ENCODE measurements at regions not wholly inside any gene's neighbourhood (a gene's known extent, or its start where the extent isn't known, plus 50 kb on each side); places are given as distances from the start of the nearest gene placed in this dataset.

DNA sequence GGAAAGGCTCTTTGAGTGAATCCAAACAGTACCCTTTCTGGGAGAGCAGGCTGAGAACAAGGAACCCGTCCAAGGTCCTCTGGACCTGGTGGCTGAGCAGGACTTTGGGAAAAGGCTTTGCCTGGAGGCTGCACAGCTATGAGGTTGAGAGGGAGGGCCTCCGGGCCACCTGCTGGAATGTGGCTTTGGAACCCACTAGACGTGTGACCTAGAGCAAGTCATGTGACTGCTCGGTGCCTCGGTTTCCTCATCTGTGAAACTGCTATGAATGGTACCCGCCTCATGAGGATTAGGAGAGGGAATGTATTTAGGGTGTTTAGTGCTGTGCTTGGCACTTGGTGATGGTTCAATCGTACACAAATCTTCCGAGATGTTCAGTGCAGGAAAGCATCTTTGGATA lies 50.4 kb downstream of the HAPSTR1 start:
- Histone ChIP-seq H3K4me3 (no peak overlapping the region), H3K27ac (no peak overlapping the region), H3K4me1 (peaks cover 5% of the 10 kb centered on the region), H3K9me3 (no peaks in the 10 kb centered on the region), H3K27me3 (no peaks in the 10 kb centered on the region), H3K36me3 (replicated peaks in 1 of 2; ENCODE audit: insufficient read depth in 1 of 2, low read depth in 2 of 2) (no peaks in the 10 kb centered on the region)
- ATAC-seq (no peak), DNase-seq (no peak)
- TF ChIP-seq POLR2A (IDR thresholded peaks at IDR 0.05), result no peak
- TF ChIP-seq, protein P1, sequence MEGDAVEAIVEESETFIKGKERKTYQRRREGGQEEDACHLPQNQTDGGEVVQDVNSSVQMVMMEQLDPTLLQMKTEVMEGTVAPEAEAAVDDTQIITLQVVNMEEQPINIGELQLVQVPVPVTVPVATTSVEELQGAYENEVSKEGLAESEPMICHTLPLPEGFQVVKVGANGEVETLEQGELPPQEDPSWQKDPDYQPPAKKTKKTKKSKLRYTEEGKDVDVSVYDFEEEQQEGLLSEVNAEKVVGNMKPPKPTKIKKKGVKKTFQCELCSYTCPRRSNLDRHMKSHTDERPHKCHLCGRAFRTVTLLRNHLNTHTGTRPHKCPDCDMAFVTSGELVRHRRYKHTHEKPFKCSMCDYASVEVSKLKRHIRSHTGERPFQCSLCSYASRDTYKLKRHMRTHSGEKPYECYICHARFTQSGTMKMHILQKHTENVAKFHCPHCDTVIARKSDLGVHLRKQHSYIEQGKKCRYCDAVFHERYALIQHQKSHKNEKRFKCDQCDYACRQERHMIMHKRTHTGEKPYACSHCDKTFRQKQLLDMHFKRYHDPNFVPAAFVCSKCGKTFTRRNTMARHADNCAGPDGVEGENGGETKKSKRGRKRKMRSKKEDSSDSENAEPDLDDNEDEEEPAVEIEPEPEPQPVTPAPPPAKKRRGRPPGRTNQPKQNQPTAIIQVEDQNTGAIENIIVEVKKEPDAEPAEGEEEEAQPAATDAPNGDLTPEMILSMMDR (IDR thresholded peaks at IDR 0.05), result no peak
- intact Hi-C loops (cut with DNase I), result no loop called here
- WGBS, 2 donors, result 79 to 91% methylated on average over 7 to 8 of the region's 8 CpGs

DNA sequence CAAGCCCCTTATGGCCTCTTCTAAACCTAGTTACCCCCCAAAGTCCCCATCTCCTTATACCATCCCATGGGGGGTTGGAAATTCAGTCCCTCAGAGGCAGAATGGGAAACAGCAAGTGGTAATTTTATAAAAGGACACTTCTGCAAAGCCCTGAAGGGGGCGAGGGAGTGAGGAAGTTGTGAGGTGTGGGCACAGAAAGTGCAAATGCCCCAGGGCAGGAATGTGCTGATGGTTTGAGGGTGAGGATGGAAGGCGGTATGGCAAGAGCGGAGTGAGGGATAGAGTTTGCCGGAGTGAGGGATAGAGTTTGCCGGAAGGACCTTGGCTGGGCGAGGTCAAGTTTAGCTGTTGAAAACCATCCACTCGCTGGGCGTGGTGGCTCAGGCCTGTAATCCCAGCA lies 52.7 kb downstream of the HAPSTR1 start:
- TF ChIP-seq POLR2A (IDR thresholded peaks at IDR 0.05), result no peak
- TF ChIP-seq, protein P1 (IDR thresholded peaks at IDR 0.05), result no peak
- H3K27me3 ChIP-seq, result no peaks in the 10 kb centered on the region
- H3K4me3 ChIP-seq, result no peak overlapping the region
- no peaks in the 10 kb centered on the region for H3K9me3 ChIP-seq
- H3K4me1 ChIP-seq, result peaks cover 2% of the 10 kb centered on the region
- H3K27ac ChIP-seq, result no peak overlapping the region
- intact Hi-C loops (cut with DNase I), result no loop called here
- 93 to 95% methylated on average over 8 of the region's 8 CpGs for WGBS, 2 donors
- H3K36me3 ChIP-seq (replicated peaks in 1 of 2; ENCODE audit: insufficient read depth in 1 of 2, low read depth in 2 of 2), result no peaks in the 10 kb centered on the region
- DNase-seq (no peak), ATAC-seq (no peak)

DNA sequence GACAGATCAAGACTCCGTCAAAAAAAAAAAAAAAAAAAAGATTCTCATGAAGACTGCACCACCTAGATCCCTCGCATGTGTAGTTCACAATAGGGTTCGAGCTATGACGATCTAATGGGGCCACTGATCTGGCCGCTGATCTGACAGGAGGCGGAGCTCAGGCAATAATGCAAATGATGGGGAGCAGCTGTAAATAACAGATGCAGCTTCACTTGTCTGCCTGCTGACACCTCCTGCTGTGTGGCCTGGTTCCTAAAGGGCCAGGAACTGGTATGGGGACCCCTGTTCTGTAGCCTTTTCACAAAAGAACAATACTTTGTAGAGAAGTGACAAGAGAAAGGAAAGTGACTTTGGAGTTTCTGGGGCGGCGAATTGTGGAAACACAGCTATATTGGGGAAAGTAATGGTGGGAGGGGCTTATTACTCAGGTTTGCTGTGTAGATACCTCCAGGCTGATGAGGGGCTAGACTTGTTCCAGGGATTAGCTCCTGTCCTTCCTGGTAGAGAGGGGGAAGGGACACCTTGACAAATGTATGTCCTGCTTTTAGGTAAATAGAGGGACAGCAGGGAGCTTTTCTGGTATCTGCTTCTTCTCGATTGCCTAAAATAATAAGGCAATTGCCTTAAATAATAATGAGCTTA lies 57.1 kb downstream of the HAPSTR1 start:
- ATAC-seq, result no peak
- no peak overlapping the region for H3K27ac ChIP-seq
- no peak overlapping the region for H3K4me3 ChIP-seq
- H3K9me3 ChIP-seq, result no peaks in the 10 kb centered on the region
- intact Hi-C loops (cut with DNase I), result no loop called here
- no peak for DNase-seq
- WGBS, 2 donors, result 55 to 65% methylated on average over 9 of the region's 9 CpGs
- no peaks in the 10 kb centered on the region for H3K4me1 ChIP-seq
- no peaks in the 10 kb centered on the region for H3K36me3 ChIP-seq (replicated peaks in 1 of 2; ENCODE audit: insufficient read depth in 1 of 2, low read depth in 2 of 2)
- H3K27me3 ChIP-seq, result no peaks in the 10 kb centered on the region
- TF ChIP-seq, protein P1 (IDR thresholded peaks at IDR 0.05), result no peak
- no peak for TF ChIP-seq POLR2A (IDR thresholded peaks at IDR 0.05)

DNA sequence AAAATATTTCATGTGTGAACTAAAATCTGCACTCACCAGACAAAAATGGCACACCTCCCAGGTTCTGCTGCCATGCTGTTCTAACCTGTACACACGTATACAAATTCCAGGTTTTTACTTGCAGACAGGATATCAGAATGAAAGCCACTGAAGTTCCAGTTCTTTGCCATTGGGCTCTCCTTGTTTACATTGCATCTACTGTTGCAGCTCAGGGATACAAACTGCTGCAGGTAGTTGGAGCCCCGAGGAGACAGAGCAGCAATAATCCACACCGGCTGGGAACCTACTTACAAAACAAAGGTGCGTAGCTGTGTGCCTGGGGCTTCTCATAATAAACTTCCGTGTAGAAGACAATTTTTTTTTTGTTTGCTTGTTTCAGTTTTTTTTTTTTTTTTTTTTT lies 59.6 kb downstream of the HAPSTR1 start:
- Histone ChIP-seq H3K9me3 (no peaks in the 10 kb centered on the region), H3K27ac (no peak overlapping the region), H3K27me3 (no peaks in the 10 kb centered on the region), H3K4me3 (no peak overlapping the region), H3K4me1 (no peaks in the 10 kb centered on the region), H3K36me3 (replicated peaks in 1 of 2; ENCODE audit: insufficient read depth in 1 of 2, low read depth in 2 of 2) (no peaks in the 10 kb centered on the region)
- intact Hi-C loops (cut with DNase I), result no loop called here
- 68 to 76% methylated on average over 5 of the region's 5 CpGs for WGBS, 2 donors
- no peak for DNase-seq
- ATAC-seq, result no peak
- TF ChIP-seq, protein P1 (IDR thresholded peaks at IDR 0.05), result no peak
- TF ChIP-seq POLR2A (IDR thresholded peaks at IDR 0.05), result no peak

DNA sequence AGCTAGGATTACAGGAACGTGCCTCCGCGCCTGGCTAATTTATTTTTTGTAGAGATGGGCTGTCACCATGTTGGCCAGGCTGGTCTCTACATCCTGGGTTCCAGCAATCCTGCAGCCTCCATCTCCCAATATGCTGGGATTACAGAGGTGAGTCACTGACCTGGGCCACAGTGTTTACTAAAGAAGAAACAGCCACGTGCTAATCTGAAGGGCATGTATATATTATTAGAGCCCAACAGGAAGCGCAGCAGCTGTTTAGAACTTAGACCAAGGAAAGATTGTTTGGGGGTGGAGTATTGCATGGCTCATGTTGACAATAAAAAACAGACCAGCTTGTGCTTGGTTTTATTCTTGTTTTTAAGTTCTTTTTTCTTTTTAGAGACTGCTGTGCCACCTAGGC lies 60.2 kb downstream of the HAPSTR1 start:
- WGBS, 2 donors, result 67 to 72% methylated on average over 5 of the region's 5 CpGs
- no peaks in the 10 kb centered on the region for H3K4me1 ChIP-seq
- DNase-seq, result no peak
- intact Hi-C loops (cut with DNase I), result no loop called here
- ATAC-seq, result no peak
- no peaks in the 10 kb centered on the region for H3K27me3 ChIP-seq
- H3K36me3 ChIP-seq (replicated peaks in 1 of 2; ENCODE audit: insufficient read depth in 1 of 2, low read depth in 2 of 2), result no peaks in the 10 kb centered on the region
- no peaks in the 10 kb centered on the region for H3K9me3 ChIP-seq
- no peak overlapping the region for H3K4me3 ChIP-seq
- no peak overlapping the region for H3K27ac ChIP-seq
- TF ChIP-seq POLR2A (IDR thresholded peaks at IDR 0.05), result no peak
- TF ChIP-seq, protein P1 (IDR thresholded peaks at IDR 0.05), result no peak

Data from body of pancreas (tissue), 4 donors.